Spinal cord (tissue), 9 donors: ENCODE measurements at regions not wholly inside any gene's neighbourhood (a gene's known extent, or its start where the extent isn't known, plus 50 kb on each side); places are given as distances from the start of the nearest gene placed in this dataset.

Source experiments
- DNase-seq, 6 donors: peaks; one replicate each; pipeline versions ENCODE4 v3.0.0 to v3.0.0-alpha.2; 2013 to 2015; ENCODE audit warnings: low spot score in 6 of 6, low read depth in 4 of 6
- H3K27ac ChIP-seq: one replicate; pipeline ENCODE4 v1.5.1; 2013; ENCODE audit warnings: low read depth, low read length, control low read depth
- H3K27me3 ChIP-seq: one replicate; pipeline ENCODE4 v1.6.1; 2013; ENCODE audit warnings: low read length; ENCODE audit not compliant: control insufficient read depth, insufficient read depth
- H3K36me3 ChIP-seq: one replicate; pipeline ENCODE4 v1.6.1; 2013; ENCODE audit warnings: low read length; ENCODE audit not compliant: control insufficient read depth, insufficient read depth
- H3K4me1 ChIP-seq: one replicate; pipeline ENCODE4 v1.6.1; 2013; ENCODE audit warnings: low read length; ENCODE audit not compliant: control insufficient read depth, insufficient read depth
- H3K4me3 ChIP-seq: one replicate; pipeline ENCODE4 v1.5.1; 2013; ENCODE audit warnings: low read depth, low read length, control low read depth
- H3K9me3 ChIP-seq: one replicate; pipeline ENCODE4 v1.6.1; 2013; ENCODE audit warnings: low read length; ENCODE audit not compliant: control insufficient read depth, insufficient read depth
- WGBS: methylation state at CpG from one replicate; pipeline ENCODE4 v1.1.5; 2013; ENCODE audit warnings: missing lambda C conversion rate; ENCODE audit not compliant: insufficient coverage; 5-methylcytosine and 5-hydroxymethylcytosine counted together
- donor health status: healthy.

DNA sequence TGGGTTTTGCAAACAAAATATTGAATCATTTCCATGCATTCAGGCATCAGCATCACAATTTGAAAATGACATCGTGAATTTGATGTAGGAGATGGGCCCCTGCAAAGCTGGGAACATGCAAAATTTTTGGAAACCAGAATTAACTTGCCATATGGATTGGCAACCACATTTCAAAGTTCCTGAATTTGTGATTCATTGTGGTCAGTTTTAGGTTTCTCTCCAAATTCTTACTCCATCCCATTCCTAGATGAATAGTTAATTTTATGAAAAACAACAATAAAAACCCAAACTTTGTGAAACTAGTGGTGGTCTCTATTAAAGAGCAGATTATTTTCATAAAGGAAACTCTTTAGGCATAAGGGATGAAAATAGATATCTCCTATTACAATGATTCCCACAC, 107.8 kb upstream of the SLIT3 start:
- no peak for DNase-seq
- Histone ChIP-seq H3K4me1 (no peaks in the 10 kb centered on the region), H3K36me3 (no peaks in the 10 kb centered on the region), H3K27me3 (no peaks in the 10 kb centered on the region), H3K4me3 (no peak overlapping the region), H3K27ac (no peak overlapping the region), H3K9me3 (no peaks in the 10 kb centered on the region)
- WGBS = no CpG with 5 or more reads among the region's 1 CpG

DNA sequence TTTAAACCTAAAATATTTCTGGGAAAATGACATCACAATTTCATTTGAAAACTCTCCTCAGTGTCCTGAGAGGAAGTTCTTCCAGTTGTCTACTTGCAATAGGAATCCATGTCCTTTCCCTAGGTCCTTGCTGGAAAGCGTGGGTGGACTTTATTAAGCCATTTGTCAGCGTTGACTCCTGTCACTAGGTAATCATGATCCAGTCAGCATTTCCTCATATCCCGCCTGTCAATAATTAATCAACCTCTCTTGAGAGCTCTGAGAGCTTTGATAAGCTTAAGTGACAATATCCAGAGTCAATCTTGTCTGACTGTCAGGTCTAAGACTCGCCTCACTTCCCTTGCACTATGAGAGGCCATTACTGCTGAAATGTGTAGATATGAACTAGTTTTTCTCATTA, 107.2 kb upstream of the SLIT3 start:
- H3K36me3 ChIP-seq = no peaks in the 10 kb centered on the region
- H3K27me3 ChIP-seq = no peaks in the 10 kb centered on the region
- H3K27ac ChIP-seq = no peak overlapping the region
- H3K9me3 ChIP-seq = no peaks in the 10 kb centered on the region
- 94% methylated on average over 3 of the region's 4 CpGs for WGBS
- H3K4me1 ChIP-seq = no peaks in the 10 kb centered on the region
- no peak overlapping the region for H3K4me3 ChIP-seq
- no peak for DNase-seq

DNA sequence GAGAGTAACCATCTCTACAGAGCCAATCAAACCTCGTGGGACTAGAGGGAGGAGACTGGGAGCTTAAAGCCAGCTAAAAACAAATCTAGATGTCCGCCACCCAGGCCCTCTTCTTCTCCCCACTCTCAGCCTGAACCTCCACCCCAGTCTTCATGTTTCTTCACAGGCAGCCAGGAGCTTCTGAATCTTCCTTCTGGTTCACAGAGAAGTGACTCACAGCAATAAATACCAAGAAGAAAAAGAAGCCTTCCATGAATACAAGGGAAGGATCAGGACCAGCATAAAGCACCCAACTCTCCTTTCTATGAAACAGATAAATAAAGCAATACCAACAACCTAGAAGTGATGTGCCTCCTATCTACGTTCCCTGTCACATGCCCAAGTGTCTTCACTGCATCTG, 103.3 kb upstream of the SLIT3 start:
- Histone ChIP-seq H3K4me1 (no peaks in the 10 kb centered on the region), H3K9me3 (no peaks in the 10 kb centered on the region), H3K36me3 (no peaks in the 10 kb centered on the region), H3K4me3 (no peak overlapping the region), H3K27ac (no peak overlapping the region), H3K27me3 (no peaks in the 10 kb centered on the region)
- no peak for DNase-seq
- 77% methylated on average over 2 of the region's 3 CpGs for WGBS

DNA sequence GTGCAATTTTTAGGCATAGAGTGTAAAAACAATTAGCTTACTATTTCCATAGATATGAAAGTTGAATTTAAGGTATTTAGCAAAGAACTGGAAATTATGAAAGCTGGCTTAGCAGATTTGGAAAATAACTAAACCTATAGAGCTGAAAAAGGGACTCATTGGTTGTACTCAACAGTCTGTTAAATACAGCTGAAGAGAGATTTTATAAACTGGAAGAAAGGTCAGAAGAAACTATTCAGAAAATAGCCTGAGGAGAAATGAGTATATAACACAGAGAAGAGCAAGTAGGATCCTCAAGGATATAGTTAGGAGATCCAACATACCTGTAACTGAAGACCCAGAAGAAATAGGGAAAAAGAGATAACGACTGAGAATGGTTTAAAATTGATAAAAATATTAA, 97.6 kb upstream of the SLIT3 start:
- H3K9me3 ChIP-seq = peaks cover 5% of the 10 kb centered on the region
- DNase-seq = no peak
- no peaks in the 10 kb centered on the region for H3K27me3 ChIP-seq
- H3K4me3 ChIP-seq = no peak overlapping the region
- H3K36me3 ChIP-seq = no peaks in the 10 kb centered on the region
- H3K27ac ChIP-seq = no peak overlapping the region
- no CpG with 5 or more reads among the region's 1 CpG for WGBS
- H3K4me1 ChIP-seq = no peaks in the 10 kb centered on the region

DNA sequence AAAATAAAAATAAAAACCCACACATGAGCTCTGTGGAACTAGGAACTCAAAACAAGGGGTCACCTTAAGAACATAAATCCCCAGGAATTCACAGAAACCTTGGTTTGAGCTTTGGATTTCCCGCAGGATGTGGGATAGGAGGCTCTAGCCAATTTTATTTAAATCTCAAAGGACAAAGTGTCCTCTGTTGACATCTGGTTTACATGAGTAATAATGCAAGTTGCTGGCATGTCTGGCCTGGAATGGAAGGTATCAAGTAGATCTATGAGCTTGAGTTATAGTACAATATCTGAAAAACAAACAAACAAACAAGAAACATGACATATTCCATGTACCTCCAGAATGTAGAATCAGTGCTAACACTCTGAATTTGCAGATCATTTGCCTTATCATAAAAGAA, 94.2 kb upstream of the SLIT3 start:
- H3K27me3 ChIP-seq = no peaks in the 10 kb centered on the region
- H3K27ac ChIP-seq = no peak overlapping the region
- 100% methylated on average over 1 of the region's 1 CpG for WGBS
- DNase-seq = no peak
- no peaks in the 10 kb centered on the region for H3K4me1 ChIP-seq
- peaks cover 5% of the 10 kb centered on the region for H3K9me3 ChIP-seq
- H3K36me3 ChIP-seq = no peaks in the 10 kb centered on the region
- no peak overlapping the region for H3K4me3 ChIP-seq

DNA sequence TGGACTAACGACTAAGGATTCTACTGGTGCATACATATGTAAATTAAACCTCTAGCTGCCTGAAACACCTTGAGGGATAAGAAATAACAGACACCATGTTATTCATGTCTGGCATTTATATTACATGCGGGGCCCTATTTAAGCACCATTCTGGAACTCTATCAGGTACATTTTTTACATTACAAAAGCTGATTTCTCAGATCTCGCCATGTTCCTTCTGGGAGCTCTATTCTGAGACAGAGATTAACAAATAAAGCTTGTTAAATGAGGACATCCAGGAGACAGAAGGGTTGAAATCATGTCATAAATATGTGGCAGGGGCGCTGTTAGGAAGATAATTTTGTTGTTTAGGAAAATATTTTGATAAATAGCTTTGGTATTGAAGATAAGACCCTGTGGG, 93.4 kb upstream of the SLIT3 start:
- Histone ChIP-seq H3K27ac (no peak overlapping the region), H3K4me1 (no peaks in the 10 kb centered on the region), H3K4me3 (no peak overlapping the region), H3K27me3 (no peaks in the 10 kb centered on the region), H3K36me3 (no peaks in the 10 kb centered on the region), H3K9me3 (peaks cover 5% of the 10 kb centered on the region)
- peak in 1 of 6 donors; percentile 35 for DNase-seq
- 71% methylated on average over 2 of the region's 4 CpGs for WGBS

DNA sequence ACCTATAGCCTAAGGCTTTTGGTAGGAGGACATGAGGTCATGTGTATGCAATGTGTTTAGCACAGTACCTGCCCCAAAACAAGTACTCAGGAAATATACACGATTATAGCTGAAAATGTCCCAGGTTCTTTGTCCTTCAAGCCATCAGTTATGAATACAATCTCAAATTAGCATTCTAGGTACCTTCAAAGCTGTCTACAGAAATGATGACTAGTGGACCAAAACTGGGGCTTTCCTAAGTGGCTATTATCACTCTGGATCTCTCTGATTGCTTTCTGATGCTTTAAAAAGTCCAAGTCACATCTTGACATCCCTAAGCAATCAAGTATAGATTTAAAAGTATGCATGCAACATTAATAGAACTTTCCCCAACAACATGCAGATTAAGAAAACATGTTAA, 93.0 kb upstream of the SLIT3 start:
- Histone ChIP-seq H3K9me3 (peaks cover 5% of the 10 kb centered on the region), H3K27ac (no peak overlapping the region), H3K36me3 (no peaks in the 10 kb centered on the region), H3K4me1 (no peaks in the 10 kb centered on the region), H3K27me3 (no peaks in the 10 kb centered on the region), H3K4me3 (no peak overlapping the region)
- WGBS = 63% methylated on average over 1 of the region's 1 CpG
- no peak for DNase-seq

DNA sequence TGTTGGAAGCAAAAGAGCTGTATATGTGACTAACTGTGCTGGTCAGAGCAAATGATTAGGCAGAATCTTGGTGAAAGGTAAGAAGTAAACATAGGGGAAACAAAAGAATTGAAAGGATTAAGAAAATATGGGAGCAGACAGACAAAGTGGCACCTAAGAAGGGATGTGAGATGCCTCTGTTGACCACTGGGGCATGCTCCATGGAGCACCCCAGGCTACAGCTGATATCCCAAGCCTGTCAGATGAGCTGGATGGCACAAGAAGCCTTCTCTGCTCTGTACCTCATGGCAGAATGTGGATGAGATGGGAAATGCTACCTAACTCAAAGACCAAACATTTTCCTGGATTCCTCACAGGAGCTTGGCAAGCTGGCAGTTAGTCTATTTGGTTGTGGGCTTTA, 89.3 kb upstream of the SLIT3 start:
- H3K27ac ChIP-seq = no peak overlapping the region
- no peaks in the 10 kb centered on the region for H3K4me1 ChIP-seq

DNA sequence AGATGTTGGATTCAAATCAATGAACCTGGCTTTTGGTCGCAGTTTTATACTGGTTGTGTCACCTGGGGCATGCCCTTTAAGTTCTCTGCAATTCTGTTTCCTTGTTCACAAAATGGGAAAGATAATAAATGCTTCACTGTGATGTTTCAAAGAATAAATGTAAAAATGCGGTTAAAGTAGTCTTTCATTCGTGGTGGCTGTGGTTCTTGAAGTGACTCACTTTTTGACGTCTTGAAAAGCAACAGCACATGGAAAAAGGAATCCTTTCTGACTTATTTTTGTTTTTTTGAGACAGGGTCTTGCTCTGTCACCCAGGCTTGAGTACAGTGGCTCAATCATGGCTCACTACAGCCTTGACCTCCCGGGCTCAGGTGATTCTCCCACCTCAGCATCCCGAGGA, 88.4 kb upstream of the SLIT3 start:
- no peak for DNase-seq
- no peaks in the 10 kb centered on the region for H3K27me3 ChIP-seq
- WGBS = 88% methylated on average over 6 of the region's 6 CpGs
- H3K27ac ChIP-seq = no peak overlapping the region
- H3K9me3 ChIP-seq = no peaks in the 10 kb centered on the region
- H3K4me1 ChIP-seq = no peaks in the 10 kb centered on the region
- H3K4me3 ChIP-seq = no peak overlapping the region
- H3K36me3 ChIP-seq = no peaks in the 10 kb centered on the region

More for the DNA sequence above, 89.3 kb upstream of the SLIT3 start:
- DNase-seq = no peak
- Histone ChIP-seq H3K27me3 (no peaks in the 10 kb centered on the region), H3K9me3 (no peaks in the 10 kb centered on the region), H3K4me3 (no peak overlapping the region), H3K36me3 (no peaks in the 10 kb centered on the region)

DNA sequence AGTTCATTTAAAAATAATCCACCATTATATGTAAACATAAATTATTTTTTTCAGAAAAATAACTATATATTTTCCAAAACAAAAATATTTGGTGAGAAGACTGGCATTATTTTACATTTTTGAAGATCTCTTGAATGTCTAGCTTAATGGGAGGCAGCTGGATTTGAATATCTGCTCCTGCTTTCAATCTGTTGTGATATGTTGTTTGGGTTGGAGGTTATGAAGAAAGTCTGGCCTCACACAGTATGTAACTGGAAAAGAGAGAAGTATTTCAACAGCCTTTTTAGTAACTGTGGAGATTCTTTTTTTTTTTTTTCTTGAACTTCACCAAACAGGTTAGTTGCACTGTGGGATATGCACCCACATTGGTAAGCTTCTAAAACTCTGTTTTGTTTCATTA, 84.7 kb upstream of the SLIT3 start:
- no peak overlapping the region for H3K4me3 ChIP-seq
- no peaks in the 10 kb centered on the region for H3K36me3 ChIP-seq
- DNase-seq = no peak
- H3K9me3 ChIP-seq = no peaks in the 10 kb centered on the region
- no peaks in the 10 kb centered on the region for H3K27me3 ChIP-seq
- no peaks in the 10 kb centered on the region for H3K4me1 ChIP-seq
- no peak overlapping the region for H3K27ac ChIP-seq

DNA sequence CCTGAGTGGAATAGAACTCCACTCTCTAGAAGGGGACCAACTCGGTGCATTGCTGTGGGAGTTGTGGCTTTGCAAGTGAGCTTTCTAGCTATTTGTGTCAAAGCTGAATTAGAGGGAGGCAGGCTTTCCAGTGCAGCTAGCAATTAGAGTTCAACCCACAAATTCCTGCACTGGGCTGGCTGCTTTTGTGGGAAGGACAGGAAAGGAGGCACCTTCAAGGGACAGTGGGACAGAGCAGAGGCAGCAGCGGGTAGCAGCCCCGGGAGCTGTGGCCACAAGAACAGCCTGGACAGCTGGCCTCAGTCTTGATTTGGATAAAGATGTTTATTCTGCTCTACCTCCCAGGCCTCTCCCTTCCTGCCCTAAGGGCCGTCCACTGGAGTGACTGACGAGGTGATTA, 83.7 kb upstream of the SLIT3 start:
- Histone ChIP-seq H3K4me3 (no peak overlapping the region), H3K36me3 (no peaks in the 10 kb centered on the region), H3K4me1 (no peaks in the 10 kb centered on the region), H3K27me3 (no peaks in the 10 kb centered on the region), H3K9me3 (no peaks in the 10 kb centered on the region), H3K27ac (no peak overlapping the region)
- DNase-seq = no peak
- WGBS = 30% methylated on average over 2 of the region's 5 CpGs
